Trophoblast cell (in vitro differentiated cells and primary cell): ENCODE measurements at regions not wholly inside any gene's neighbourhood (a gene's known extent, or its start where the extent isn't known, plus 50 kb on each side); places are given as distances from the start of the nearest gene placed in this dataset.
A peak's percentile ranks its signal among the peaks of the same experiment; 100 is the strongest.
"Not testable (repeated sequence)": the region's sequence is repeated elsewhere in the genome, so short reads cannot be mapped to it uniquely, and the experiment has no call there.

Source experiments
- DNase-seq, 2 donors: peaks; one replicate each; pipeline ENCODE4 v3.0.0-alpha.2; 2016
- H2AFZ ChIP-seq: 2 replicates; pipeline ENCODE4 v1.6.1; 2013; ENCODE audit warnings: low read length, moderate library complexity, mild to moderate bottlenecking; ENCODE audit not compliant: insufficient read depth, poor library complexity
- H2AK5ac ChIP-seq: 2 replicates; pipeline ENCODE4 v1.6.1; 2013; ENCODE audit warnings: mild to moderate bottlenecking, low read length
- H2BK120ac ChIP-seq: 2 replicates; pipeline ENCODE4 v1.6.1; 2013; ENCODE audit warnings: low read length, mild to moderate bottlenecking, moderate library complexity; ENCODE audit not compliant: insufficient read depth, poor library complexity
- H2BK12ac ChIP-seq: 2 replicates; pipeline ENCODE4 v1.6.1; 2013; ENCODE audit warnings: mild to moderate bottlenecking, low read length, moderate library complexity
- H2BK5ac ChIP-seq: 2 replicates; pipeline ENCODE4 v1.6.1; 2013; ENCODE audit warnings: low read length, low read depth, moderate library complexity, mild to moderate bottlenecking; ENCODE audit not compliant: poor library complexity
- H3K14ac ChIP-seq: 2 replicates; pipeline ENCODE4 v1.6.1; 2013; ENCODE audit warnings: mild to moderate bottlenecking, low read length
- H3K18ac ChIP-seq: 2 replicates; pipeline ENCODE4 v1.6.1; 2013; ENCODE audit warnings: mild to moderate bottlenecking, low read length
- H3K23ac ChIP-seq: 2 replicates; pipeline ENCODE4 v1.6.1; 2013; ENCODE audit warnings: low read length
- H3K27ac ChIP-seq: 2 replicates; pipeline ENCODE4 v1.5.1; 2013; ENCODE audit warnings: low read depth, mild to moderate bottlenecking, inconsistent platforms, low read length, moderate library complexity
- H3K27me3 ChIP-seq: 2 replicates; pipeline ENCODE4 v1.6.1; 2013; ENCODE audit warnings: inconsistent platforms, mild to moderate bottlenecking, low read length, moderate library complexity; ENCODE audit not compliant: insufficient read depth
- H3K36me3 ChIP-seq, 2 experiments: 1 replicate in 1 of 2; 2 replicates in 1 of 2; pipeline ENCODE4 v1.6.1; 2013; ENCODE audit warnings: low read length in 2 of 2, mild to moderate bottlenecking in 2 of 2, moderate library complexity in 1 of 2; ENCODE audit not compliant: insufficient read depth in 2 of 2, control insufficient read depth in 1 of 2
- H3K4ac ChIP-seq: 2 replicates; pipeline ENCODE4 v1.6.1; 2013; ENCODE audit warnings: low read depth, mild to moderate bottlenecking, low read length, moderate library complexity
- H3K4me1 ChIP-seq, 2 experiments: 1 replicate in 1 of 2; 2 replicates in 1 of 2; pipeline ENCODE4 v1.6.1; 2013; ENCODE audit warnings: low read length in 2 of 2, mild to moderate bottlenecking in 2 of 2, moderate library complexity in 1 of 2; ENCODE audit not compliant: insufficient read depth in 2 of 2, control insufficient read depth in 1 of 2
- H3K4me2 ChIP-seq: 2 replicates; pipeline ENCODE4 v1.6.1; 2013; ENCODE audit warnings: inconsistent platforms, mild to moderate bottlenecking, low read length, moderate library complexity
- H3K4me3 ChIP-seq: 2 replicates; pipeline ENCODE4 v1.5.1; 2013; ENCODE audit warnings: mild to moderate bottlenecking, low read depth, low read length, inconsistent platforms
- H3K79me1 ChIP-seq: one replicate; pipeline ENCODE4 v1.6.1; 2013; ENCODE audit warnings: low read length
- H3K79me2 ChIP-seq: 2 replicates; pipeline ENCODE4 v1.6.1; 2013; ENCODE audit warnings: low read length, mild to moderate bottlenecking; ENCODE audit not compliant: control insufficient read depth, insufficient read depth, poor library complexity
- H3K9ac ChIP-seq: 2 replicates; pipeline ENCODE4 v1.6.1; 2013; ENCODE audit warnings: mild to moderate bottlenecking, low read length
- H3K9me3 ChIP-seq: 2 replicates; pipeline ENCODE4 v1.6.1; 2013; ENCODE audit warnings: low read depth, mild to moderate bottlenecking, control low read depth, inconsistent platforms, low read length; ENCODE audit not compliant: insufficient read depth
- H4K12ac ChIP-seq: 2 replicates; pipeline ENCODE4 v1.6.1; 2013; ENCODE audit warnings: low read depth, mild to moderate bottlenecking, low read length, moderate library complexity
- H4K8ac ChIP-seq: 2 replicates; pipeline ENCODE4 v1.6.1; 2013; ENCODE audit warnings: low read depth, mild to moderate bottlenecking, low read length, moderate library complexity
- H4K91ac ChIP-seq: one replicate; pipeline ENCODE4 v1.6.1; 2013; ENCODE audit warnings: low read depth, mild to moderate bottlenecking, low read length, moderate library complexity
- WGBS: extraction: QIAGEN DNeasy Blood & Tissue Kit; methylation state at CpG from one replicate; pipeline ENCODE4 v1.1.7; 2013; ENCODE audit warnings: missing lambda C conversion rate; ENCODE audit not compliant: insufficient read length, insufficient coverage; ENCODE audit errors: extremely low coverage; 5-methylcytosine and 5-hydroxymethylcytosine counted together

DNA sequence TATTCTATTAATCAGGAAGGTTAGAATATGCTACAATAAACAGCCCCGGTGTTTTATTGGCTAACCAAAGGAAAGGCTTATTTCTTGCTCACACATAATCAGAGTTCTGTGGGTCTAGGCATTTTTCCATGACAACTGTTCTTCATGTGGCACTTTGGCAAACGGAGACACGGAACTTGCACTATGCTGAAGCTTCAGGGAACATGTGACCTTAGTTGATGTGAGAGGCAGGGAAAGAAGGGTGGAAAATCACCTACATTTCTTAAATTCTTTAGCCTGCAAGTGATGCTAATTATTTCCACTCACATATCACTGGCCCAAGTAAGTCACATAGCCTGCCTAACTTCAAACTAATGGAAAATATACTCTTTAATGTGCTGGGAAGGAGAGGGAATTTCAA lies 344.6 kb downstream of the SV2B start:
- Histone ChIP-seq H4K8ac (no peak overlapping the region), H2AFZ (no peak overlapping the region), H3K23ac (no peak overlapping the region), H2BK120ac (no peak overlapping the region), H2BK12ac (no peak overlapping the region), H3K79me1 (no peaks in the 10 kb centered on the region), H3K4me1 (no peaks in the 10 kb centered on the region), H3K4me2 (no peak overlapping the region), H3K14ac (no peak overlapping the region), H2BK5ac (no peak overlapping the region), H3K27ac (no peak overlapping the region), H2AK5ac (no peak overlapping the region), H3K9ac (no peak overlapping the region), H4K12ac (no peak overlapping the region), H3K4ac (no peak overlapping the region), H3K27me3 (no peaks in the 10 kb centered on the region), H3K4me3 (no peak overlapping the region), H3K36me3 (no peaks in the 10 kb centered on the region), H3K79me2 (no peaks in the 10 kb centered on the region), H3K18ac (no peak overlapping the region), H3K9me3 (no peaks in the 10 kb centered on the region), H4K91ac (no peak overlapping the region)
- WGBS = no CpG with 5 or more reads among the region's 3 CpGs
- DNase-seq = no peak

DNA sequence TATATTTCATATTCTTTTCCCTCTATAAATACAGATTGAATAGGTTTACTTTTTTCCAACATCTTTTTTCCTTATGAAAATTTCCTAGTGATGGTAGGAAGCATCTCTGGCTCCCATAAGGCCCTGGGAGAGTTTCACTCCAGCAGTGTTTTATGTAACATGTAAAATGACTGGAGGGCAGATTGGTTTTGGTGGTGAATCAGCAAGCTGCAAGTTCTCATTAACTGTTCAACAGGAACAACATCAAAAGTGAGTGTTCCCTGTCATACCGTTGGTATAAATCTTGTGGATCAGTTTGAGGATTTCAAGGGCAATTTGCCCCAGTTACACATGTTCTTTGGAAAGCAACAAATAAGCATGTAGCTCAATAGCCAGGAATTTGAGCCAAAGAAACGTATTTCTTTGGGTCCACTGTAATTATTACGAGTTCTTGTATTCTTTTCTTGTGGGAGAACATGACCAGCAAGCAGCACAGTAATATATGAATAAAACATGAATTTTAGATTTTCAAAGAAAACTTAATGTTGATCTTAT lies 345.7 kb downstream of the SV2B start:
- no peak overlapping the region for H3K4me2 ChIP-seq
- no peak overlapping the region for H3K9ac ChIP-seq
- H3K14ac ChIP-seq = no peak overlapping the region
- H3K27me3 ChIP-seq = no peaks in the 10 kb centered on the region
- no peak overlapping the region for H3K4me3 ChIP-seq
- no peak overlapping the region for H4K91ac ChIP-seq
- H3K4ac ChIP-seq = no peak overlapping the region
- no peak overlapping the region for H2BK12ac ChIP-seq
- no peak overlapping the region for H2AFZ ChIP-seq
- no peaks in the 10 kb centered on the region for H3K79me2 ChIP-seq
- H3K9me3 ChIP-seq = no peaks in the 10 kb centered on the region
- no peaks in the 10 kb centered on the region for H3K79me1 ChIP-seq
- no peak overlapping the region for H2BK5ac ChIP-seq
- H3K18ac ChIP-seq = no peak overlapping the region
- H2BK120ac ChIP-seq = no peak overlapping the region
- H4K8ac ChIP-seq = no peak overlapping the region
- peak in 1 of 2 donors; percentile 13 for DNase-seq
- no peaks in the 10 kb centered on the region for H3K36me3 ChIP-seq
- no peak overlapping the region for H2AK5ac ChIP-seq
- WGBS = no CpG with 5 or more reads among the region's 3 CpGs
- H4K12ac ChIP-seq = no peak overlapping the region
- no peak overlapping the region for H3K27ac ChIP-seq
- H3K23ac ChIP-seq = no peak overlapping the region
- no peaks in the 10 kb centered on the region for H3K4me1 ChIP-seq

DNA sequence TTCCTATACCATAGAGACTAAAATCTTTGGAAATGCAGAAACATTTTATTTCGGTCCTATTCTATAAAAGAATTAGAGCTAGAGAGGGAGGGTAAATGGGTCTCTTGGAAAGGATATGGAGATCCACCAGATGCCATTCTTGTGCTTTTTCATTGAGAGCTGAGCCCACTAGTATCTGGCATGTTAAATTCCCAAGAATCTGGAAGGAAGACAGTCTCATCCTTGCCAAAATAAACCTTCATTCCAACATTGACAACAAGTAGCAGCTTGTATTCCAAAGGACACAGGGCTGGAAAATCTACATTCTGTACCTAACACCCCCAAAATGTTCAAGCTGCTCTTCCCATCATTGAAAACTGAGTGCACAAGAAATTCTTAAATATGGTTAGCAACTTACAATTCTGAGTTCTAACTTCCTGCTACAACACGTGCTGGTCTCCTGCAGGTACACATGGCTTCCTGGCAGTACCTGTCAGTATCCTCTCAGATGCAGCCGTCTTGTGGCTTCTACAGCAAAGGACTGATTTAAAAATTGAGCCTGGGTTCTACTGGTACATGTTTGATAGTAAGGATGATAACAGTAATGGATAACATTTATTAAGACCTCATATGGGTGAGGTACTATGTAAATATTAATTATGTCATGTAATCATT lies 348.1 kb downstream of the SV2B start:
- Histone ChIP-seq H3K79me1 (no peaks in the 10 kb centered on the region), H2BK5ac (no peak overlapping the region), H4K91ac (no peak overlapping the region), H3K4ac (no peak overlapping the region), H3K4me3 (no peak overlapping the region), H3K79me2 (no peaks in the 10 kb centered on the region), H3K36me3 (no peaks in the 10 kb centered on the region), H3K23ac (no peak overlapping the region), H2AFZ (no peak overlapping the region), H3K27ac (no peak overlapping the region), H4K12ac (no peak overlapping the region), H3K18ac (no peak overlapping the region), H3K9ac (no peak overlapping the region), H2BK120ac (no peak overlapping the region), H3K9me3 (no peaks in the 10 kb centered on the region), H3K4me2 (no peak overlapping the region), H4K8ac (no peak overlapping the region), H2AK5ac (no peak overlapping the region), H2BK12ac (no peak overlapping the region), H3K27me3 (no peaks in the 10 kb centered on the region), H3K14ac (no peak overlapping the region), H3K4me1 (no peaks in the 10 kb centered on the region)
- WGBS = no CpG with 5 or more reads among the region's 3 CpGs
- no peak for DNase-seq

DNA sequence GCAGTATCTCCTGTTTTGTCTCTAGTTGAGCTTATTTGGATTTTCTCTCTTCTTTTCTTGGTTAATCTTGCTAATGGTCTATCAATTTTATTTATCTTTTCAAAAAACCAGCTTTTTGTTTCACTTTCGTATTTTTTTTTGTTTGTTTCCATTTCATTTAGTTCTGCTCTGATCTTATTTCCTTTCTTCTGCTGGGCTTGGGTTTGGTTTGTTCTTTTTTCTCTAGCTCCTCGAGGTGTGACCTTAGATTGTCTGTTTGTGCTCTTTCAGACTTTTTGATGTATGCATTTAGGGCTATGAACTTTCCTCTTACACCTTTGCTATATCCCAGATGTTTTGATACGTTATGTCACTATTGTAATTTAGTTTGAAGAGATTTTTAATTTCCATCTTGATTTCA lies 353.3 kb downstream of the SV2B start:
- not testable (repeated sequence) for H3K23ac ChIP-seq, H3K9ac ChIP-seq, H3K14ac ChIP-seq, H4K91ac ChIP-seq, H3K79me2 ChIP-seq, H3K4me3 ChIP-seq, H2BK5ac ChIP-seq, H2BK12ac ChIP-seq, H3K79me1 ChIP-seq, H3K4me2 ChIP-seq, H2AK5ac ChIP-seq, H4K8ac ChIP-seq, H3K18ac ChIP-seq, H3K4ac ChIP-seq, H3K27ac ChIP-seq, H2BK120ac ChIP-seq, H3K9me3 ChIP-seq, H3K27me3 ChIP-seq, H4K12ac ChIP-seq, DNase-seq, H2AFZ ChIP-seq, H3K36me3 ChIP-seq
- H3K4me1 ChIP-seq = peaks cover 10 to 13% of the 10 kb centered on the region in 2 experiments
- WGBS = no CpG with 5 or more reads among the region's 3 CpGs
